ENCODE measurements at regions not wholly inside any gene's neighbourhood (a gene's known extent, or its start where the extent isn't known, plus 50 kb on each side); places are given as distances from the start of the nearest gene placed in this dataset.
A peak's percentile ranks its signal among the peaks of the same experiment; 100 is the strongest.
"Not testable (repeated sequence)": the region's sequence is repeated elsewhere in the genome, so short reads cannot be mapped to it uniquely, and the experiment has no call there.

DNA sequence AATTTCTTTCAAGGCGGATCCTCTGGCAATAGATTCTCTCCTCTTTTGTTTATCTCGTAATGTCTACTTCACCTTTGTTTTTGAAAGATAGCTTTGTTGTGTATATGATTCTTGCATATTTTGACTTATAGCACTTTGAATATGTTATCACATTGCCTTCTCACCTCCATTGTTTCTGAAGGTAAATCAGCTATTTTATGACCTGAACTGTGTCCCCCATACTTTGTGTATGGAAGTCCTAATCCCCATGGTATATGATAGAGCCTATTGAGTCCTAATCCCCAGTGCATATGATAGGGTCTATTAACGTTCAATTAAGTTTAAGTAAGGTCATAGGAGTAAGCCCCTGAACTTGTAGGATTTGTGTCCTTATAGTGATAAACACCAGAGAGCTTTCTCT lies 910.2 kb upstream of the NUDT12 start:
- no peaks in the 10 kb centered on the region for H3K36me3 ChIP-seq
- no peak for DNase-seq
- H3K4me3 ChIP-seq, result no peak overlapping the region
- no peaks in the 10 kb centered on the region for H3K27me3 ChIP-seq
- peaks cover 11% of the 10 kb centered on the region for H3K9me3 ChIP-seq

GRCh38 chr5:104456122-104456521 lies 893.5 kb upstream of the NUDT12 start:
- no peak overlapping the region for H3K4me3 ChIP-seq
- 0 out of 2 replicates have a peak, but pooled peaks cover 3% of the 10 kb centered on the region for H3K9me3 ChIP-seq
- H3K36me3 ChIP-seq, result no peaks in the 10 kb centered on the region
- H3K27me3 ChIP-seq, result no peaks in the 10 kb centered on the region
- DNase-seq, result no peak

DNA sequence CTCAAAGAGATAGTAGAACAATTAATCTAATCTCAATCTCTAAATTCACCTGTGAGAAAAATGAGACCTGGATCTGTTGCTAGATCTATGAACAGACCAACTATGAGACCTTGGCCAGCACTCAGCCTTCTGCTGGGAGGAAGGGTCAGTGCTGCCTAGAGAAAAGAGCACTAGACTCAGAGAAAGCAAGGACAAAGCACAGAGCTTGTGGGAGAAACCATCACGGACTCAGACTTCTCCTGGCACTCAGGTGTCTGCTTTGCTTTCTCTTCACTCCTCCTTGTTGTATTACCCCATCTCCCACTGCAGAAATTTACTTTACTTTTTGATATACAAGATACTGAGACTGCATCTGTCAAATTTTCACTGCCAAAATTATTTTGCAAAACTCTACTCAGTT lies 890.0 kb upstream of the NUDT12 start:
- no peaks in the 10 kb centered on the region for H3K36me3 ChIP-seq
- H3K27me3 ChIP-seq, result no peaks in the 10 kb centered on the region
- H3K9me3 ChIP-seq, result no peaks in the 10 kb centered on the region
- no peak overlapping the region for H3K4me3 ChIP-seq
- DNase-seq, result no peak

- not testable (repeated sequence) for DNase-seq, H3K36me3 ChIP-seq, H3K4me3 ChIP-seq, H3K9me3 ChIP-seq, H3K27me3 ChIP-seq
Measured at GRCh38 chr5:104451911-104452310, 889.3 kb upstream of the NUDT12 start.

- no peak for DNase-seq
- Histone ChIP-seq H3K4me3 (no peak overlapping the region), H3K27me3 (no peaks in the 10 kb centered on the region), H3K9me3 (no peaks in the 10 kb centered on the region), H3K36me3 (no peaks in the 10 kb centered on the region)
Measured at GRCh38 chr5:104444656-104445055, 882.1 kb upstream of the NUDT12 start.

- no peaks in the 10 kb centered on the region for H3K36me3 ChIP-seq
- H3K27me3 ChIP-seq, result no peaks in the 10 kb centered on the region
- H3K4me3 ChIP-seq, result no peak overlapping the region
- DNase-seq, result no peak
- H3K9me3 ChIP-seq, result no peaks in the 10 kb centered on the region
Measured at GRCh38 chr5:104443706-104444105, 881.1 kb upstream of the NUDT12 start.

GRCh38 chr5:104431981-104432380 lies 869.4 kb upstream of the NUDT12 start:
- Histone ChIP-seq H3K9me3 (no peaks in the 10 kb centered on the region), H3K36me3 (no peaks in the 10 kb centered on the region), H3K27me3 (no peaks in the 10 kb centered on the region), H3K4me3 (no peak overlapping the region)
- DNase-seq, result no peak

- H3K4me3 ChIP-seq, result no peak overlapping the region
- H3K36me3 ChIP-seq, result no peaks in the 10 kb centered on the region
- H3K9me3 ChIP-seq, result no peaks in the 10 kb centered on the region
- H3K27me3 ChIP-seq, result no peaks in the 10 kb centered on the region
- DNase-seq, result no peak
Measured at GRCh38 chr5:104431002-104431620, 868.5 kb upstream of the NUDT12 start.

DNA sequence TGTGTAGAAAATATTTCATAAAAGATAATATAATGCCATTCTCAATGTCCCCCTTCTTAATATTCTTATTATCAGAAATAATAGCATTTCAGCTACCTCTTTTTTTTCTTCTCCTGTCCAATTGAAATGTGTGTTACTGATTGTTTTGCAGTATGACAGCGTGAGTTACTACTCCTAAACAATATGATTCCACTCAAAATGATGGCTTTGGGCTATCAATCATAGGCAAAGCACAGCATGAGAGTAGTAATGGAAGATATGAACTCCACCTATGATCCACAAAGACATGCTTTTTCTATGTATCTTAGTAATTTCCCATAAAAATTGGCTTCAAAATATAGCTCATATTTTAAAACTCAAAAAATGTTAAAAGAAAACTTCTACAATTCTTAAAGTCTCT lies 867.3 kb upstream of the NUDT12 start:
- H3K4me3 ChIP-seq, result no peak overlapping the region
- H3K36me3 ChIP-seq, result no peaks in the 10 kb centered on the region
- no peaks in the 10 kb centered on the region for H3K9me3 ChIP-seq
- no peaks in the 10 kb centered on the region for H3K27me3 ChIP-seq
- no peak for DNase-seq

DNA sequence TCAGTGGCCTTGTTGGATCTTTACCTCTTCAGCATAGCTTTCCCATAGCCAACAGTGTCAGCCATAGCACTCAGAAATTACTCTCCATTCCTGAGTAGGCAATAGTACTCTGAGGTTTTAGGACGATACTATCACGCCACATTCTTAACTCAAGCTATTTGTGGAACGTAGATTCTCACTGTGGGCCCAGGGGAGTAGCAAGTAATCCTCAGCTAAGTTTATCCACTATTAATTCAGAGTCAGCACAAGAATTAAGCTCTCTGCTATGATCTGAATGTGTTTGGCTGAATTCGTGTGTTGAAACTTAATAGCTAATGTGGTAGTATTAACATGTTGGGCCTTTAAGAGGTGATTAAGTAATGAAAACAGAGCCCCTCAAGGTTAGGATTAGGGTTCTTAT lies 858.8 kb upstream of the NUDT12 start:
- H3K27me3 ChIP-seq, result no peaks in the 10 kb centered on the region
- no peak for DNase-seq
- H3K4me3 ChIP-seq, result no peak overlapping the region
- H3K36me3 ChIP-seq, result no peaks in the 10 kb centered on the region
- no peaks in the 10 kb centered on the region for H3K9me3 ChIP-seq

GRCh38 chr5:104418056-104418455 lies 855.5 kb upstream of the NUDT12 start:
- Histone ChIP-seq H3K36me3 (no peaks in the 10 kb centered on the region), H3K27me3 (no peaks in the 10 kb centered on the region), H3K4me3 (no peak overlapping the region), H3K9me3 (no peaks in the 10 kb centered on the region)
- no peak for DNase-seq

GRCh38 chr5:104412649-104413240 lies 850.2 kb upstream of the NUDT12 start:
- Histone ChIP-seq H3K36me3 (no peaks in the 10 kb centered on the region), H3K9me3 (no peaks in the 10 kb centered on the region), H3K4me3 (no peak overlapping the region), H3K27me3 (no peaks in the 10 kb centered on the region)
- DNase-seq, result peak; percentile 28

- no peaks in the 10 kb centered on the region for H3K36me3 ChIP-seq
- H3K27me3 ChIP-seq, result no peaks in the 10 kb centered on the region
- H3K9me3 ChIP-seq, result no peaks in the 10 kb centered on the region; the same call in 1 of the 2 replicates
- H3K4me3 ChIP-seq, result no peak overlapping the region
- DNase-seq, result no peak
Measured at GRCh38 chr5:104400941-104401340, 838.4 kb upstream of the NUDT12 start.

DNA sequence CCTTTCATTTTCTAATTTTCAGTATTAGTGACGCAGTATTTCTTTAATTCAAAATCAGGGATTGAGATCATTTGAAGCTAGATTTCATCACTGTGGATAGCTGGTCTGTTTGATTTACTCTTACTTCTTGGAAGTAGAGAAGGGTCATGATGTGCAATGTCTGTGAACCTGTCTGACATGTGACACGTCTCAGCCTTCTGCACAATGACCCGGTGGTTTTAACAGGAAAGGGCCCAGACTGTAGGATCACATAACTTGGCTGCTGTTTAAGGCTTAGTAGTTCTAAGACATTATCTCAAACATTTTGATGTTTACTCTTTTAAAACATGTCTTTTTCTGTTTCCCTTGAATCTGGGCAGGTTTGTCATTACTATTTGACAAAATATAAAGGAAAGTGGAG lies 823.3 kb upstream of the NUDT12 start:
- no peak for DNase-seq
- Histone ChIP-seq H3K36me3 (no peaks in the 10 kb centered on the region), H3K4me3 (no peak overlapping the region), H3K9me3 (no peaks in the 10 kb centered on the region; the same call in 1 of the 2 replicates), H3K27me3 (no peaks in the 10 kb centered on the region; the same call in 1 of the 2 replicates)

DNA sequence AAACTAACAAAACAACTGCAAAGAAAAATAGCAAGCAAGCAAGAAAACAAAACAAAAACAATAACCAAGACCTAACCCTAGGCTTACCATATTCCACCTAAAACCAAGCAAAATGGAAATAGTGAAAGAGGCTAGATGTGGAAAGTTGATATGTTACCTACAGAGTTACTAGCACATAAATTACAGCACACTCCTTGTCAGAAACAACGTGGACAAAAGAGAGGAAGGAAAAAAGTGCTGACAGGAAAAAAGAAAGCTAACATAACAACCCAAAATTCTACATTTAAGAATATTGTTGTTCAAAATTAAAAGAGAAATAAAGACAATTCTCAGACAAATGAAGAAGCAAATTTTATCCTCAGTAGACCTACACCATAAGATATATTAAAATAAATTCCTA lies 812.8 kb upstream of the NUDT12 start:
- 0 out of 2 replicates have a peak, but pooled peaks cover 2% of the 10 kb centered on the region for H3K27me3 ChIP-seq
- no peak for DNase-seq

DNA sequence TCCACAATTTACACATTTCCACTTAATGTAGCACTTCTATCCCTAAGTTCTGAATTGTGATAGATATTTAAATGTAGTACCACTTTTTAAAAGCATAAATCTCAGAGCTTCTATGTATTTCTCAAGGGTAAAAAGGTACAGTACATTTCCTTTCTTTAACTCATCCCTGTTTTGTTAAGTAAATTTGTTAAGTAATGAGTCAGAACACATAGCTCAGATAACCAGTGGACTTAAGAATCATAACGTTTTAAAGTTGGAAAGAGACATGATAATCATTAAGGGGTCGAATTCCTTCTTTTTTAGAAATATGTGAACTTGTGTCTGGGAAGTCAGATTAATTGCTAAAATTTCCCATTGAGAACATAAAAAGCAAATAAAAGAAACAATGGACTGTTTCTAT lies 810.2 kb upstream of the NUDT12 start:
- 0 out of 2 replicates have a peak, but pooled peaks cover 2% of the 10 kb centered on the region for H3K27me3 ChIP-seq
- H3K4me3 ChIP-seq, result no peak overlapping the region
- no peaks in the 10 kb centered on the region for H3K9me3 ChIP-seq
- no peaks in the 10 kb centered on the region for H3K36me3 ChIP-seq
- DNase-seq, result no peak

More for the DNA sequence above, 812.8 kb upstream of the NUDT12 start:
- Histone ChIP-seq H3K4me3 (no peak overlapping the region), H3K36me3 (no peaks in the 10 kb centered on the region), H3K9me3 (no peaks in the 10 kb centered on the region)

DNA sequence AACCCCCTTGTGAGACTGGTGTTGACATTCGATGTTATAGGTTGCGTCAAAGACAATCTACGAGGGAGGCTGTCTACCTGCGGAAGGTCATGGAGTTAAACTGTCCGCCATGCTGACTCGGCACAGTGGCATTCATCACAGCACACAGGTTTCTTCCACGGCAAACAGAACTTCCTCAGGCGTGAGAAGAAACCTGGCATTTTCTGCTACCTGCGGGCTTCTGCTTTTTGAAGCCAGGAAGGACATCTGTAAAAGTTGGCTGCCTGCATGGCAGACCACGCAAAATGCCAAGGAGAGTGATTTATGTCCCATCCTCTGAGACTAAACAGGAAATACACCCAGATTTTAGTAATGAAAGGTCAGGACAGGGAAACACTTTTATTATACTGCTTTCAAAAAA lies 809.8 kb upstream of the NUDT12 start:
- Histone ChIP-seq H3K4me3 (no peak overlapping the region), H3K9me3 (no peaks in the 10 kb centered on the region; the same call in 1 of the 2 replicates), H3K27me3 (0 out of 2 replicates have a peak, but pooled peaks cover 2% of the 10 kb centered on the region), H3K36me3 (no peaks in the 10 kb centered on the region)
- no peak for DNase-seq

GRCh38 chr5:104370523-104370922 lies 807.9 kb upstream of the NUDT12 start:
- Histone ChIP-seq H3K36me3 (no peaks in the 10 kb centered on the region), H3K9me3 (peaks cover 2% of the 10 kb centered on the region; the same call in 1 of the 2 replicates)
- DNase-seq, result no peak

More at GRCh38 chr5:104370523-104370922, 807.9 kb upstream of the NUDT12 start:
- 0 out of 2 replicates have a peak, but pooled peaks cover 2% of the 10 kb centered on the region for H3K27me3 ChIP-seq
- H3K4me3 ChIP-seq, result no peak overlapping the region

Measured in MG63 (cell line).